ENCODE measurements at regions not wholly inside any gene's neighbourhood (a gene's known extent, or its start where the extent isn't known, plus 50 kb on each side); places are given as distances from the start of the nearest gene placed in this dataset.

DNA sequence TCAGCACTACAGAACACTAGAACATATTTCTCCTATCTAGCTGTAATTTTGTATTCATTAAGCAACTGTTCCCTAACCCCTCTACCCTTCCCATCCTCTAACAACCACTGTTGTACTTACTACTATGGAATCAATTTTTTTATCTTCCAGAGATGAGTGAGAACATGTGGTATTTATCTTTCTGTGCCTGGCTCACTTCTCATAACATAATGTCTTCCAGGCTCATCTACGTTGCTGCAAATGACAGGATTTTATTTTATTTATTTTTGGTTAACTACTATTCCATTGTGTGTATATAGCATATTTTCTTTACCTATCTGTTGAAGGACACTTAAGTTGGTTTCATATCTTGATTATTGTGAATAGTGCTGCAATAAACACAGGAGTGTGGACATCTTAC is 200.9 kb upstream of the CHRM2 start:
- TF ChIP-seq, protein P1, sequence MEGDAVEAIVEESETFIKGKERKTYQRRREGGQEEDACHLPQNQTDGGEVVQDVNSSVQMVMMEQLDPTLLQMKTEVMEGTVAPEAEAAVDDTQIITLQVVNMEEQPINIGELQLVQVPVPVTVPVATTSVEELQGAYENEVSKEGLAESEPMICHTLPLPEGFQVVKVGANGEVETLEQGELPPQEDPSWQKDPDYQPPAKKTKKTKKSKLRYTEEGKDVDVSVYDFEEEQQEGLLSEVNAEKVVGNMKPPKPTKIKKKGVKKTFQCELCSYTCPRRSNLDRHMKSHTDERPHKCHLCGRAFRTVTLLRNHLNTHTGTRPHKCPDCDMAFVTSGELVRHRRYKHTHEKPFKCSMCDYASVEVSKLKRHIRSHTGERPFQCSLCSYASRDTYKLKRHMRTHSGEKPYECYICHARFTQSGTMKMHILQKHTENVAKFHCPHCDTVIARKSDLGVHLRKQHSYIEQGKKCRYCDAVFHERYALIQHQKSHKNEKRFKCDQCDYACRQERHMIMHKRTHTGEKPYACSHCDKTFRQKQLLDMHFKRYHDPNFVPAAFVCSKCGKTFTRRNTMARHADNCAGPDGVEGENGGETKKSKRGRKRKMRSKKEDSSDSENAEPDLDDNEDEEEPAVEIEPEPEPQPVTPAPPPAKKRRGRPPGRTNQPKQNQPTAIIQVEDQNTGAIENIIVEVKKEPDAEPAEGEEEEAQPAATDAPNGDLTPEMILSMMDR (IDR thresholded peaks at IDR 0.05; ENCODE audit: insufficient read depth, low read length, poor library complexity, severe bottlenecking) = no peak
- no peak for TF ChIP-seq EZH2phosphoT487 (conservative IDR thresholded peaks at IDR 0.05; ENCODE audit: low read length)
